Nephron (organoid): ENCODE measurements at regions not wholly inside any gene's neighbourhood (a gene's known extent, or its start where the extent isn't known, plus 50 kb on each side); places are given as distances from the start of the nearest gene placed in this dataset.

Experiments
- H3K27ac Mint-ChIP-seq, 3 experiments: 2 replicates each; pipeline ENCODE4 v1.8.0; 2020; ENCODE audit warnings: mixed read lengths in 3 of 3, mild to moderate bottlenecking in 2 of 3, moderate library complexity in 1 of 3
- H3K27me3 Mint-ChIP-seq: 2 replicates; pipeline ENCODE4 v1.8.0; 2021; ENCODE audit warnings: low read depth, mild to moderate bottlenecking, moderate library complexity, mixed read lengths
- H3K36me3 Mint-ChIP-seq: 2 replicates; pipeline ENCODE4 v1.8.0; 2020; ENCODE audit warnings: low read depth, mixed read lengths
- H3K4me1 Mint-ChIP-seq: 2 replicates; pipeline ENCODE4 v1.8.0; 2020; ENCODE audit warnings: mixed read lengths
- H3K4me3 Mint-ChIP-seq, 3 experiments: 2 replicates each; pipeline ENCODE4 v1.8.0; 2020; ENCODE audit warnings: mild to moderate bottlenecking in 3 of 3, mixed read lengths in 3 of 3, moderate library complexity in 2 of 3
- H3K9me3 Mint-ChIP-seq: 2 replicates; pipeline ENCODE4 v1.8.0; 2020; ENCODE audit warnings: mixed read lengths
- TF ChIP-seq, protein P1 (sequence below), 3 experiments: fragments of 200-600 bp; sonication (generic); IDR thresholded peaks; one replicate each; pipeline ENCODE4 v1.5.0; 2021; ENCODE audit warnings: antibody characterized with exemption in 3 of 3; ENCODE audit not compliant: unreplicated experiment in 3 of 3

GRCh38 chr21:38716942-38717341 is 88.8 kb upstream of the ETS2 start:
- peaks cover 2% of the 10 kb centered on the region for H3K9me3 Mint-ChIP-seq
- no peak overlapping the region for H3K4me3 Mint-ChIP-seq
- TF ChIP-seq, protein P1, sequence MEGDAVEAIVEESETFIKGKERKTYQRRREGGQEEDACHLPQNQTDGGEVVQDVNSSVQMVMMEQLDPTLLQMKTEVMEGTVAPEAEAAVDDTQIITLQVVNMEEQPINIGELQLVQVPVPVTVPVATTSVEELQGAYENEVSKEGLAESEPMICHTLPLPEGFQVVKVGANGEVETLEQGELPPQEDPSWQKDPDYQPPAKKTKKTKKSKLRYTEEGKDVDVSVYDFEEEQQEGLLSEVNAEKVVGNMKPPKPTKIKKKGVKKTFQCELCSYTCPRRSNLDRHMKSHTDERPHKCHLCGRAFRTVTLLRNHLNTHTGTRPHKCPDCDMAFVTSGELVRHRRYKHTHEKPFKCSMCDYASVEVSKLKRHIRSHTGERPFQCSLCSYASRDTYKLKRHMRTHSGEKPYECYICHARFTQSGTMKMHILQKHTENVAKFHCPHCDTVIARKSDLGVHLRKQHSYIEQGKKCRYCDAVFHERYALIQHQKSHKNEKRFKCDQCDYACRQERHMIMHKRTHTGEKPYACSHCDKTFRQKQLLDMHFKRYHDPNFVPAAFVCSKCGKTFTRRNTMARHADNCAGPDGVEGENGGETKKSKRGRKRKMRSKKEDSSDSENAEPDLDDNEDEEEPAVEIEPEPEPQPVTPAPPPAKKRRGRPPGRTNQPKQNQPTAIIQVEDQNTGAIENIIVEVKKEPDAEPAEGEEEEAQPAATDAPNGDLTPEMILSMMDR (IDR thresholded peaks at IDR 0.05; ENCODE audit: unreplicated experiment in 3 of 3): no peak

DNA sequence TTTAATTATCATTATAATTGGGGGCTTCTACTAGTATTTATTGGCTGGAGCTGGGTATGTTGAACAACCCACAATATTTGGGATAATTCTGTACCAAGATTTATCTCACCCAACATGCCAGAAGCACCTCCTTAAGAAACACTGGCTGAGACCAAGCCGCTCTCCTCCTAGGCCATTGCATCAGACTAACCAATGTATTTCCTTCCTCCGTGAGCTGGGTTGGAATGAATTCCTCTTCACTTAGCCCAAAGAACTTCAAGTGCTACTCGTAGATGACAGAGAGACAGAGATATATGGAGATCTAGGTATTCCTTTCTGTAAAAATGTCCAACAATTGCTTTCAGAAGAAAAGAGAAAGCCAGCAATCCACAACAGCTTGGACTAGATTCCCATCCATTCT is 87.2 kb upstream of the ETS2 start:
- H3K4me1 Mint-ChIP-seq: peaks cover 25% of the 10 kb centered on the region
- H3K36me3 Mint-ChIP-seq: no peaks in the 10 kb centered on the region
- no peak overlapping the region for H3K4me3 Mint-ChIP-seq
- TF ChIP-seq, protein P1 (IDR thresholded peaks at IDR 0.05; ENCODE audit: unreplicated experiment in 3 of 3): no peak
- H3K27me3 Mint-ChIP-seq: no peaks in the 10 kb centered on the region
- peaks cover 10% of the 10 kb centered on the region for H3K9me3 Mint-ChIP-seq
- H3K27ac Mint-ChIP-seq: no peak overlapping the region

More at GRCh38 chr21:38716942-38717341, 88.8 kb upstream of the ETS2 start:
- Mint-ChIP-seq H3K36me3 (no peaks in the 10 kb centered on the region), H3K27me3 (no peaks in the 10 kb centered on the region), H3K27ac (no peak overlapping the region), H3K4me1 (peaks cover 25% of the 10 kb centered on the region)

- Mint-ChIP-seq H3K27ac (peak overlapping the region in 1 of 3 experiments; percentile 13), H3K36me3 (peaks cover 4% of the 10 kb centered on the region), H3K4me3 (no peak overlapping the region), H3K4me1 (peaks cover 13% of the 10 kb centered on the region), H3K9me3 (peaks cover 21% of the 10 kb centered on the region), H3K27me3 (no peaks in the 10 kb centered on the region)
- TF ChIP-seq, protein P1 (IDR thresholded peaks at IDR 0.05; ENCODE audit: unreplicated experiment in 3 of 3): no peak
Measured at GRCh38 chr21:38720074-38720473, 85.7 kb upstream of the ETS2 start.

DNA sequence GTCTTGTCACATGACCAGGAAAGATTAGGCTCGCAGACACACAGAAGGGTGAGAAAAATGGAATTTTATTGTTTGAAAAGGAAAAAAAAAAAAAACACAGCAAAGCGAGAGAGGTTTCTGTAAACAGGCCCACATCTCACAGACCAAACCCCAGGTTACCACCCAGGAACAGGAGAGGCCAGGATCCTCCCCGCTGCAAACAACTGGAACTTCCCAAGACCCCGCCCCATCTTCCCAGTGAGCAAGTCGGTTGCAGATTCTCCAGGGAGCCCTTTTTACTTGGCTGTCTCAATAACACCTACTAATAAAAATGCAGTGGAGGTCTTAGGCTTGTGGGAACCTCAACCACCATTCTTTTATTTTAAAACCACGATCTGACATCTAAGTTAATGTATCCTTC is 84.7 kb upstream of the ETS2 start:
- Mint-ChIP-seq H3K36me3 (peaks cover 4% of the 10 kb centered on the region), H3K27me3 (no peaks in the 10 kb centered on the region), H3K27ac (peak overlapping the region in 1 of 3 experiments; percentile 47), H3K9me3 (peaks cover 27% of the 10 kb centered on the region), H3K4me3 (no peak overlapping the region), H3K4me1 (peaks cover 13% of the 10 kb centered on the region)
- TF ChIP-seq, protein P1 (IDR thresholded peaks at IDR 0.05; ENCODE audit: unreplicated experiment in 3 of 3): no peak

- TF ChIP-seq, protein P1 (IDR thresholded peaks at IDR 0.05; ENCODE audit: unreplicated experiment in 3 of 3): no peak
- Mint-ChIP-seq H3K9me3 (peaks cover 32% of the 10 kb centered on the region), H3K4me1 (peaks cover 13% of the 10 kb centered on the region), H3K36me3 (peaks cover 4% of the 10 kb centered on the region), H3K27me3 (no peaks in the 10 kb centered on the region), H3K27ac (no peak overlapping the region), H3K4me3 (no peak overlapping the region)
Measured at GRCh38 chr21:38721958-38722357, 83.8 kb upstream of the ETS2 start.
